PC-9 (cell line): ENCODE measurements at regions not wholly inside any gene's neighbourhood (a gene's known extent, or its start where the extent isn't known, plus 50 kb on each side); places are given as distances from the start of the nearest gene placed in this dataset.

ENCODE experiments used
- BruUV-seq: library from RNA; stranded (reverse); fragments of 400-500 nt; replicated peaks from 2 replicates; lab custom pipeline; 2021; lab: Mats Ljungman, UMichigan
- CTCF ChIA-PET: fragments of 300-600 bp; sonication (Branson Sonifier 250); formaldehyde crosslinking; loops from one replicate; lab custom pipeline; 2022; ENCODE audit warnings: antibody characterized with exemption; lab: Charles Lee
- POLR2A ChIA-PET: fragments of 300-600 bp; sonication (Branson Sonifier 250); formaldehyde crosslinking; loops from one replicate; lab custom pipeline; 2022; ENCODE audit warnings: antibody characterized with exemption; ENCODE audit not compliant: unreplicated experiment; lab: Charles Lee
- DNase-seq, 2 experiments: peaks; one replicate each; pipeline versions ENCODE4 v3.0.0 to v3.0.0-alpha.2; 2015 to 2022; ENCODE audit warnings: mixed read lengths in 1 of 2
- H2AFZ ChIP-seq: fragments of 200-600 bp; sonication (generic); 2 replicates; pipeline ENCODE4 v1.8.1; 2017; ENCODE audit warnings: antibody characterized with exemption
- H3F3A ChIP-seq: fragments of 200-600 bp; sonication (generic); 2 replicates; pipeline ENCODE4 v1.8.1; 2017; ENCODE audit warnings: antibody characterized with exemption, mild to moderate bottlenecking, low read depth; ENCODE audit not compliant: insufficient read depth
- H3K27ac ChIP-seq: fragments of 200-600 bp; sonication (generic); 2 replicates; pipeline ENCODE4 v1.6.1; 2016; ENCODE audit warnings: mixed run types
- H3K27me3 ChIP-seq: fragments of 200-600 bp; sonication (generic); 2 replicates; pipeline ENCODE4 v1.6.1; 2016; ENCODE audit warnings: low read depth, mixed run types; ENCODE audit not compliant: insufficient read depth
- H3K36me3 ChIP-seq: fragments of 200-600 bp; sonication (generic); 2 replicates; pipeline ENCODE4 v1.6.1; 2016; ENCODE audit warnings: low read depth, mixed run types
- H3K4me1 ChIP-seq: fragments of 200-600 bp; sonication (generic); replicated peaks from 2 replicates; pipeline ENCODE4 v1.6.1; 2016; ENCODE audit warnings: mixed run types; ENCODE audit not compliant: insufficient read depth
- H3K4me2 ChIP-seq: fragments of 200-600 bp; sonication (generic); 2 replicates; pipeline ENCODE4 v1.6.1; 2017; ENCODE audit warnings: mixed run types
- H3K4me3 ChIP-seq: fragments of 200-600 bp; sonication (generic); 2 replicates; pipeline ENCODE4 v1.6.1; 2016; ENCODE audit warnings: mixed run types
- H3K79me2 ChIP-seq: fragments of 200-600 bp; sonication (generic); 2 replicates; pipeline ENCODE4 v1.6.1; 2017; ENCODE audit warnings: low read depth, mixed run types
- H3K9me2 ChIP-seq: fragments of 200-600 bp; sonication (generic); 2 replicates; pipeline ENCODE4 v1.8.1; 2017; ENCODE audit warnings: mild to moderate bottlenecking; ENCODE audit not compliant: insufficient read depth
- H3K9me3 ChIP-seq: fragments of 200-600 bp; sonication (generic); 2 replicates; pipeline ENCODE4 v1.8.1; 2016; ENCODE audit warnings: low read depth; ENCODE audit not compliant: insufficient read depth
- H4K20me1 ChIP-seq: fragments of 200-600 bp; sonication (generic); 2 replicates; pipeline ENCODE4 v1.8.1; 2017; ENCODE audit not compliant: insufficient read depth
- EZH2 ChIP-seq: fragments of 200-600 bp; sonication (generic); IDR thresholded peaks from 2 replicates; pipeline ENCODE4 v1.8.0; 2017; ENCODE audit warnings: antibody characterized with exemption, low read depth
- intact Hi-C: fragments of 100-400 bp; cut with micrococcal nuclease; formaldehyde crosslinking; loops from one replicate; pipeline ENCODE4 v1.10.0; 2022; ENCODE audit not compliant: unreplicated experiment
- TF ChIP-seq, protein P1 (sequence below): fragments of 200-600 bp; sonication (generic); conservative IDR thresholded peaks from 2 replicates; pipeline ENCODE4 v1.6.1; 2017; ENCODE audit warnings: mixed run types, antibody characterized with exemption, mild to moderate bottlenecking, moderate library complexity

DNA sequence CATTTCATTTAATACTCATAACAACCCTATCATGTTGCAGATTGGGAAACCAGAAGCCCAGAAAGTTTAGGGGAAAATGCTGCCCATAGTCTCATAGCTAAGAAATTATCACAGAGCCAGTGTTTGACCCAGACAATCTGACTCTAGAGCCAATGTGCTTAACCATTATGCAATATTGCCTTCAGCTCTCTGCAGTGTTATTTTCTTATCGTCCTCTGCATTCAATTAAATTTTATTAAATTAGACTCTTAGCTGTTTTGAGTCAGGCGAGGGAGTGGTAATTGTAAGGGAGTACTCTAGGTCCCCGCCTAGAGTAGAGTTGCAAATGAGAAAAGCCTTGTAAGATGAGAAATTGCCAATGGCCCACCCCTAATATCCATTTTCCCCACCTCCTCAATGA is 191.1 kb downstream of the TTLL7 start:
- no peaks in the 10 kb centered on the region for H3K9me3 ChIP-seq
- H2AFZ ChIP-seq = no peak overlapping the region
- BruUV-seq = no TSS peak
- H3K4me1 ChIP-seq = no peaks in the 10 kb centered on the region
- H3K9me2 ChIP-seq = no peaks in the 10 kb centered on the region
- POLR2A ChIA-PET = no interaction called here
- no peaks in the 10 kb centered on the region for H3K27me3 ChIP-seq
- DNase-seq = no peak
- no peaks in the 10 kb centered on the region for H4K20me1 ChIP-seq
- H3K27ac ChIP-seq = no peak overlapping the region
- H3F3A ChIP-seq = no peaks in the 10 kb centered on the region
- H3K4me3 ChIP-seq = no peak overlapping the region
- H3K79me2 ChIP-seq = no peaks in the 10 kb centered on the region
- CTCF ChIA-PET = no interaction called here
- no peaks in the 10 kb centered on the region for H3K36me3 ChIP-seq
- intact Hi-C loops = no loop called here
- H3K4me2 ChIP-seq = no peak overlapping the region
- TF ChIP-seq, protein P1, sequence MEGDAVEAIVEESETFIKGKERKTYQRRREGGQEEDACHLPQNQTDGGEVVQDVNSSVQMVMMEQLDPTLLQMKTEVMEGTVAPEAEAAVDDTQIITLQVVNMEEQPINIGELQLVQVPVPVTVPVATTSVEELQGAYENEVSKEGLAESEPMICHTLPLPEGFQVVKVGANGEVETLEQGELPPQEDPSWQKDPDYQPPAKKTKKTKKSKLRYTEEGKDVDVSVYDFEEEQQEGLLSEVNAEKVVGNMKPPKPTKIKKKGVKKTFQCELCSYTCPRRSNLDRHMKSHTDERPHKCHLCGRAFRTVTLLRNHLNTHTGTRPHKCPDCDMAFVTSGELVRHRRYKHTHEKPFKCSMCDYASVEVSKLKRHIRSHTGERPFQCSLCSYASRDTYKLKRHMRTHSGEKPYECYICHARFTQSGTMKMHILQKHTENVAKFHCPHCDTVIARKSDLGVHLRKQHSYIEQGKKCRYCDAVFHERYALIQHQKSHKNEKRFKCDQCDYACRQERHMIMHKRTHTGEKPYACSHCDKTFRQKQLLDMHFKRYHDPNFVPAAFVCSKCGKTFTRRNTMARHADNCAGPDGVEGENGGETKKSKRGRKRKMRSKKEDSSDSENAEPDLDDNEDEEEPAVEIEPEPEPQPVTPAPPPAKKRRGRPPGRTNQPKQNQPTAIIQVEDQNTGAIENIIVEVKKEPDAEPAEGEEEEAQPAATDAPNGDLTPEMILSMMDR = no peak
- no peak for TF ChIP-seq EZH2

DNA sequence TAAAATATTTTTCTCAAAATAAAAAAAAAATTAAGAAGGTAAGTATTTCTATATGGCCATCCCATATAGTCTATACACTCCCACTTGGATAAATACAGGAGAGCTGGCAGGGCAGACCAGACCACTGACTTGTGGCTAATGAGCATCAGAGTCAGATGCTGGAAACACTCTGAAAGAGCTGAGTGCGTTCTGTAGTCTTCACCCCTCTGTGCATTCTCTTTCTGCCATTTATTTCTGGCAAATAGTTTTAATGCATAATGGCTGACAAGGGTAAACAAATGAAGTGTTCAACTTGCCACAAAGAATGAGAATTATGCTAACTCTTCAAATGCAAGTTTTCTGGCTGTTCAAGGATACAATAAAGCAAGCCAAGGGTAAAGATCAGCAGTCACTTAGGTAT is 191.7 kb downstream of the TTLL7 start:
- Histone ChIP-seq H3K9me3 (no peaks in the 10 kb centered on the region), H3K4me3 (no peak overlapping the region), H2AFZ (no peak overlapping the region), H3F3A (no peaks in the 10 kb centered on the region), H3K4me2 (no peak overlapping the region), H3K9me2 (no peaks in the 10 kb centered on the region), H4K20me1 (no peaks in the 10 kb centered on the region), H3K79me2 (no peaks in the 10 kb centered on the region), H3K4me1 (no peaks in the 10 kb centered on the region), H3K27me3 (no peaks in the 10 kb centered on the region), H3K36me3 (no peaks in the 10 kb centered on the region), H3K27ac (no peak overlapping the region)
- no TSS peak for BruUV-seq
- no peak for DNase-seq
- intact Hi-C loops = no loop called here
- ChIA-PET CTCF (no interaction called here), POLR2A (no interaction called here)
- TF ChIP-seq, protein P1 = no peak
- TF ChIP-seq EZH2 = no peak

DNA sequence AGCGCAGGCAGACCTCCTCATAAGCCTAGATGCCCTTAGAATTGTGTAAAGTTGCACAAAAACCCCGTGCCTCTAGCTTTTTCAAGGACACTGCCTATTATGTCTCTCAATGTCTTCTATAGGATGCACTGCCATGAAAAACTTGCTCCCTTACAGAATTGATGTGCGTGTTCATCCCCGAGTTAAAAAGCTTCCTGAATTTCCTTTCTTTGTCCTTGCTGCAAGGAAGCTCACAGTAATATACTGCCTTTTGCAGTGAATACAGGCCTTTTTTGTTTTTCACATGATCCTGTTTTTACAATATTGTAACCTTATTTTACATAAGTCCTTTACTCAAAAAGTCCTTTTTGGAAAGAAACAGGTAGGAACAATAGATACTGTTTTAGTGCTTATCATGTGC is 193.0 kb downstream of the TTLL7 start:
- H3F3A ChIP-seq = no peaks in the 10 kb centered on the region
- H3K27me3 ChIP-seq = no peaks in the 10 kb centered on the region
- no peaks in the 10 kb centered on the region for H3K36me3 ChIP-seq
- H3K27ac ChIP-seq = no peak overlapping the region
- no peaks in the 10 kb centered on the region for H3K9me2 ChIP-seq
- H3K4me2 ChIP-seq = no peak overlapping the region
- POLR2A ChIA-PET = no interaction called here
- DNase-seq = no peak
- H3K4me3 ChIP-seq = no peak overlapping the region
- H4K20me1 ChIP-seq = no peaks in the 10 kb centered on the region
- no TSS peak for BruUV-seq
- H3K79me2 ChIP-seq = no peaks in the 10 kb centered on the region
- no peaks in the 10 kb centered on the region for H3K4me1 ChIP-seq
- H2AFZ ChIP-seq = no peak overlapping the region
- H3K9me3 ChIP-seq = no peaks in the 10 kb centered on the region
- intact Hi-C loops = no loop called here
- CTCF ChIA-PET = no interaction called here
- TF ChIP-seq, protein P1 = no peak
- no peak for TF ChIP-seq EZH2
